Erythroblast (primary cell): ENCODE measurements at regions not wholly inside any gene's neighbourhood (a gene's known extent, or its start where the extent isn't known, plus 50 kb on each side); places are given as distances from the start of the nearest gene placed in this dataset.

Experiments
- DNase-seq, 2 experiments: peaks; one replicate each; lab custom pipeline; 2025; lab: John Stamatoyannopoulos, UW
- GATA1 ChIP-seq: IDR thresholded peaks from 2 replicates; pipeline ENCODE4 v1.6.1; 2011; ENCODE audit warnings: low read depth, mild to moderate bottlenecking, control low read depth, low read length, moderate library complexity
- POLR2A ChIP-seq: IDR thresholded peaks from 2 replicates; pipeline ENCODE4 v1.6.1; 2011; ENCODE audit warnings: mild to moderate bottlenecking, low read length

- TF ChIP-seq POLR2A = no peak
- TF ChIP-seq GATA1 = no peak
- DNase-seq = no peak
Observed at GRCh38 chr22:47654922-47655491, 892.6 kb downstream of the TBC1D22A start.

- DNase-seq = no peak
- TF ChIP-seq POLR2A (no peak), GATA1 (no peak)
Observed at GRCh38 chr22:47653921-47654320, 891.5 kb downstream of the TBC1D22A start.

GRCh38 chr22:47651216-47651987 lies 889.0 kb downstream of the TBC1D22A start:
- TF ChIP-seq GATA1 (no peak), POLR2A (no peak)
- no peak for DNase-seq

GRCh38 chr22:47647720-47648119 lies 885.3 kb downstream of the TBC1D22A start:
- TF ChIP-seq GATA1 (no peak), POLR2A (no peak)
- no peak for DNase-seq

- DNase-seq = no peak
- TF ChIP-seq POLR2A (no peak), GATA1 (no peak)
Observed at GRCh38 chr22:47647181-47647580, 884.7 kb downstream of the TBC1D22A start.

- DNase-seq = no peak
- TF ChIP-seq POLR2A = no peak
- no peak for TF ChIP-seq GATA1
Observed at GRCh38 chr22:47645923-47646322, 883.5 kb downstream of the TBC1D22A start.

GRCh38 chr22:47645450-47645914 lies 883.0 kb downstream of the TBC1D22A start:
- no peak for DNase-seq
- TF ChIP-seq POLR2A (no peak), GATA1 (no peak)

GRCh38 chr22:47634347-47634746 lies 871.9 kb downstream of the TBC1D22A start:
- TF ChIP-seq POLR2A = no peak
- DNase-seq = no peak

- no peak for TF ChIP-seq GATA1
- TF ChIP-seq POLR2A = no peak
- DNase-seq = no peak
Observed at GRCh38 chr22:47633111-47633510, 870.7 kb downstream of the TBC1D22A start.

GRCh38 chr22:47632701-47633100 lies 870.3 kb downstream of the TBC1D22A start:
- DNase-seq = no peak
- TF ChIP-seq POLR2A (no peak), GATA1 (no peak)

GRCh38 chr22:47631571-47632102 lies 869.2 kb downstream of the TBC1D22A start:
- TF ChIP-seq POLR2A = no peak
- no peak for TF ChIP-seq GATA1
- DNase-seq = no peak

- TF ChIP-seq POLR2A (no peak), GATA1 (no peak)
- no peak for DNase-seq
Observed at GRCh38 chr22:47630741-47631534, 868.5 kb downstream of the TBC1D22A start.

GRCh38 chr22:47629791-47630655 lies 867.6 kb downstream of the TBC1D22A start:
- DNase-seq = no peak
- no peak for TF ChIP-seq POLR2A
- no peak for TF ChIP-seq GATA1
